Stimulated activated CD4-positive, alpha-beta T cell treated with anti-CD3 and anti-CD28 coated beads, TNF-alpha, amount 100 ng/mL, for 48 hours (primary cell): ENCODE measurements at regions not wholly inside any gene's neighbourhood (a gene's known extent, or its start where the extent isn't known, plus 50 kb on each side); places are given as distances from the start of the nearest gene placed in this dataset.

Experiments
- DNase-seq, 3 donors: peaks; one replicate each; pipeline ENCODE4 v3.0.0-alpha.2; 2020; ENCODE audit warnings: low read depth in 3 of 3

- no peak for DNase-seq
Observed at GRCh38 chr11:92911478-92911877, 58.0 kb upstream of the MTNR1B start.

GRCh38 chr11:92915551-92915950 is 53.9 kb upstream of the MTNR1B start:
- DNase-seq, result no peak

GRCh38 chr11:92916299-92916698 is 53.2 kb upstream of the MTNR1B start:
- DNase-seq, result no peak

- no peak for DNase-seq
Observed at GRCh38 chr11:92917927-92918326, 51.5 kb upstream of the MTNR1B start.

GRCh38 chr11:92919048-92919447 is 50.4 kb upstream of the MTNR1B start:
- no peak for DNase-seq
